ENCODE measurements at regions not wholly inside any gene's neighbourhood (a gene's known extent, or its start where the extent isn't known, plus 50 kb on each side); places are given as distances from the start of the nearest gene placed in this dataset.

- TF ChIP-seq CTCF (IDR thresholded peaks at IDR 0.05) (no peak), POLR2A (IDR thresholded peaks at IDR 0.05) (no peak)
These were observed 376.1 kb upstream of the SOX11 start for GRCh38 chr2:5316001-5316490.

All from thyroid gland (tissue), 4 donors.